Adipose tissue (tissue), 3 donors: ENCODE measurements at regions not wholly inside any gene's neighbourhood (a gene's known extent, or its start where the extent isn't known, plus 50 kb on each side); places are given as distances from the start of the nearest gene placed in this dataset.

Experiments
- H3K27ac ChIP-seq: one replicate; pipeline ENCODE4 v1.5.1; 2013; ENCODE audit warnings: low read depth, low read length
- WGBS, 3 donors: extraction: QIAGEN DNeasy Blood & Tissue Kit; methylation state at CpG; one replicate each; pipeline ENCODE4 v1.1.7; 2013; 5-methylcytosine and 5-hydroxymethylcytosine counted together
- donor health status: healthy with polysubstance abuse.
- donor health status: Bipolar disorder and iron deficiency.
- donor health status: healthy.

- H3K27ac ChIP-seq, result no peak overlapping the region
- WGBS, 3 donors, result 82 to 86% (median 84%) methylated on average over 5 of the region's 5 CpGs
Measured at GRCh38 chr21:27817902-27818623, 851.2 kb upstream of the ADAMTS5 start.

DNA sequence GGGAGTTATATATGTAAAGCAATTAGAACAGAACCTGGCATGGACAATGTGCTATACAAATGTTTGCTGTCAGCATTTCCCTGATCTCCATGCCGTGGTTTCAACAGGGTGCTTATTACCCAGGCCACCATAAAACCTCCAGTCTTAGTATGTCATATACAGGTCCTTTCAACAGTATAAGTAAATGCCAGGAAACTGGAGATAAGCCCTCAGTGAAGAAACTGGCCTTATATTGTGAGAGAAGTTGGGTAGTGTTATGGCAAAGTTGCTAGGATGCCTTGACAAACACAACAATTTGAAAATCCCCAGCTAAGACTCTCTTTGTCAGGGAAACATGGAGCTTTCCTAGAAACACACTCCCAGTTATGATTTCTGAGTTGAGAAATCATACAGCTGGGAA lies 850.2 kb upstream of the ADAMTS5 start:
- H3K27ac ChIP-seq, result no peak overlapping the region
- 44 to 65% (median 62%) methylated on average over 1 of the region's 1 CpG for WGBS, 3 donors

- no peak overlapping the region for H3K27ac ChIP-seq
- WGBS, 3 donors, result 77 to 85% (median 77%) methylated on average over 4 of the region's 4 CpGs
Measured at GRCh38 chr21:27816301-27816700, 849.4 kb upstream of the ADAMTS5 start.

DNA sequence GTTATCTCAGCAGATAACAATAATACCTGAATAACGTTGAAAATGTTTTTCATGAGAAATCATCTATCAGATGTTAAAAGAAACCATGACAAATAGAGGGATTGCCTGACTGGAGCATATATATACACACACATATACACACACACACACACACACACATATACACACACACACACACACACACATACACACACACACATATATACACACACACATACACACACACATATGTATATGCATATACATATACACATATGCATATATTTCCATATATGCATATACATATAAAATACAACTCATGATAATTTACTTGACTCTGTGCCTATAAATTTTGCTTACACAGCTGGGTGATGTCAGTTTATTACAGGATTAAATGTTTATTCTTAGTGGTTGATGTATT lies 847.3 kb upstream of the ADAMTS5 start:
- H3K27ac ChIP-seq, result no peak overlapping the region
- 26 to 82% (median 57%) methylated on average over 1 of the region's 1 CpG for WGBS, 3 donors

- H3K27ac ChIP-seq, result no peak overlapping the region
- 70 to 83% (median 79%) methylated on average over 8 of the region's 8 CpGs for WGBS, 3 donors
Measured at GRCh38 chr21:27813750-27814149, 846.9 kb upstream of the ADAMTS5 start.

- WGBS, 3 donors, result 74 to 83% (median 74%) methylated on average over 1 of the region's 1 CpG
- no peak overlapping the region for H3K27ac ChIP-seq
Measured at GRCh38 chr21:27813344-27813743, 846.5 kb upstream of the ADAMTS5 start.

DNA sequence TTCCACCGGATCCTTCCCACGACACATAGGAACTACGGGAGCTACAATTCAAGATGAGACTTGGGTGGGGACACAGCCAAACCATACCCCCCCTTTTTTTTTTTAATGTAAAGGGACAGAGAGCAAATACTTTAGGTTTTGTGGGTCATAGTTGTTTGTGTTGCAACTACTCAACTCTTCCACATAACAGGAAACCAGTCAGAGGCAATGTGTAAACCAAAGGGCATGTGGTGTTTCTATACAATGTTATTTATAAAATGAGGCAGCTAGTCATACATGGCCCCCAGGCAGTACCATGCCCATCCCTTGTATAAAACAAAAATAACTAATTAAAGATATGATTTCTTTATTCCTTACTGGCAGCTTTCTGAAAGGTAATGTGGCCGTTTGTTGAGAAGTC lies 845.4 kb upstream of the ADAMTS5 start:
- H3K27ac ChIP-seq, result no peak overlapping the region
- WGBS, 3 donors, result 93 to 95% (median 93%) methylated on average over 4 of the region's 4 CpGs

- H3K27ac ChIP-seq, result no peak overlapping the region
Measured at GRCh38 chr21:27808923-27809322, 842.0 kb upstream of the ADAMTS5 start.

DNA sequence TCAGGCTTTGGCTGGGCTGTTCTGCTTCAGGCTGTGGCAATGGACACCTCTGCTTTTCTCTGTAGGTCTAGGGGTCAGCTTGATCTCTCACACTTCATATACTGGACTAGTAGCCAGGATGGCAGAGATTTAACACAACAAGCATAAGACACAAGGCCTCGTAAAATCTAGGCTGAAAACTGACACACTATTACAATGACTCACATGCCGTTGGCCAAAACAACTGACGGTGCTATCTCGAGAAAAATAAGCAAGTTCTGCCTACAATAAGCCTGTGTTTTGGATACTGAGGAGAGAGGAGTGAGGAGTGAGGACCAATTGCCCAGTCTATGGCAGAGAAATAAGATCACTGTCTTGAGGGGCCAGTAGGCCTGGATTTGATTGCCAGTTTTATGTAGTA lies 840.7 kb upstream of the ADAMTS5 start:
- H3K27ac ChIP-seq, result no peak overlapping the region
- WGBS, 3 donors, result 92 to 95% (median 95%) methylated on average over 4 of the region's 4 CpGs

GRCh38 chr21:27806281-27806680 lies 839.4 kb upstream of the ADAMTS5 start:
- no peak overlapping the region for H3K27ac ChIP-seq
- 77 to 88% (median 84%) methylated on average over 5 of the region's 5 CpGs for WGBS, 3 donors

DNA sequence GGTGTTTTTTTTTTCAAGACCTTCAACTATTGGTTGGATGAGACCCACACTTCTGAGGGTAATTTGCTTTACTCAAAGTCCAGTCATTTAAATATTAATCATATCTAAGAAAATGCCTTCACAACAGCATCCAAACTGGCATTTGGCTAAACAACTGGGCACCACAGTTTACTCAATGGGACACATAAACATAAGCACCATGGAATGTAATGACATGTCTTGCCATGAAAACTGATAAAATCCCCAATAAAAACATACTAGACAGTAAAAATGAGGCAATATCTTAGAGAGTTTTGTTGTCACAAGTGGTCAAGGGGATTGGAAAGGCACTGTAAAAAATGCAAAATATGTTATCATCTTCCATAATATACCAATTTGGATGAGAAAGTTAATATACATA lies 838.8 kb upstream of the ADAMTS5 start:
- H3K27ac ChIP-seq, result no peak overlapping the region

- H3K27ac ChIP-seq, result no peak overlapping the region
- 50 to 60% (median 60%) methylated on average over 2 of the region's 2 CpGs for WGBS, 3 donors
Measured at GRCh38 chr21:27804515-27804914, 837.6 kb upstream of the ADAMTS5 start.

DNA sequence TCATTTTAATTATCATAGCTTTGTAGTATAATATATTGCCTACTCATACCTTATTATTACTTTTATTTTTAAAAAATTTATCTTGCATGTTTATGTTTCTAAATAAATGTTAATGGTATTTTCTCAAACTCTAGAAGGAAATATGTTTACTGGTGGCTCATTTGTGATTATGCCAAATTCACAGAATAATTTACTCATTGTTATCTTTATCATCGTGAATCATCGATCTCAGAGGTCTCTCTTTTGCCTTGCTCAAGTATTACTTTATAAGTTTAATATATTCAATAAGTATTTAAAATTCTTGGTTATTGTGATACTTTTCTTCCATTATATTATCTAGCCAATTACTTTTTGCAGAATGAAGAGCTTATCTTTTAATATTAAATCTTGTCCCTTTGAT lies 836.7 kb upstream of the ADAMTS5 start:
- no peak overlapping the region for H3K27ac ChIP-seq
- WGBS, 3 donors, result 84 to 90% (median 86%) methylated on average over 2 of the region's 2 CpGs

DNA sequence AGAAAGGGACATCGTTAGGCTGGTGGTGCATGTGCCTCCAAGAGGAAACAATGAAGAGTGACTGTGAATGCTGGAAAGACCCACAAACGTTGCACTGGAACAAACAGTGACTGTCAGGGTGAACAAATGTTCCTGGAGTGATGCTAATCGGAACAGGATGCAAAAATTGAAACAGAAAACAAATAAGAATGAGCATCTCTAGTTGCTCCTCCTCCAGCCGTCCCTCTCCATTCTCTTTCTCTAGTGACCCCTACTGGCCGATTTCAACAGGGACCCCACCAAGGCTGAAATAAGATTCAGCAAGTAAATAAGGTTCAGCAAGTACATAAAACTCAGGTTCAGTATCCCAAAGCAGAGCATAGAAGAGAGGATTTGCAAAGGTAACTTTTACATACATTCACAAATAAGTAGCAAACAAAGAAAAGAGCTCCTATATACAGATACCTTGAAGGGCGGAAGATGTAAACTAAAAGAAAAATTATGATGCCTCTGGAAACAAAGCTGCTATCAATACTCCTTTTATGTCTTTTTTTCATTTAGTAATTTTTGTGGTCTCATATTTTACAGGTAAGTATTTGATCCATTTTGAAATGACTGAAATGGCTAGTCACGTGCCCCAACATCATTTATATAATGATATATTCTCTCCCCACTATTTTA lies 836.1 kb upstream of the ADAMTS5 start:
- no peak overlapping the region for H3K27ac ChIP-seq
- 48 to 55% (median 54%) methylated on average over 7 of the region's 7 CpGs for WGBS, 3 donors

DNA sequence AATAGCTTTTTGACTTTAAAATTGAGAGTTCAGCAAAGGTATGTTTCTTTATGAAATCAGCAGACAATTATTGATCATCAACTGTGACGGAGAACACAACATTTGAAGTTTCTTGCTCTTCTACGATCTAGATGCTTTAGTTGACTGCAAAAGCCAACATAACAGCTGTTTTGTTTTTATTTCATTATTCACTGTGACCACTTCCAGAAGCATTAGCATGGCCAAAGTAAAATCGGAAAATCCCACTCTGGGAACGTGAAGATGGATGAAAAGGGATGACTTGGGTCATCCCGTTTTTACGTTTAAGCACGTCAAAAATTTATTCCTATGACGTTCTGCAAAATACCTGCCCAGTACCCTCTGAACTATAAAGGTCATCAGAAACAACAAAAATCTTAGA lies 833.0 kb upstream of the ADAMTS5 start:
- WGBS, 3 donors, result 56 to 68% (median 67%) methylated on average over 8 of the region's 8 CpGs
- H3K27ac ChIP-seq, result no peak overlapping the region

DNA sequence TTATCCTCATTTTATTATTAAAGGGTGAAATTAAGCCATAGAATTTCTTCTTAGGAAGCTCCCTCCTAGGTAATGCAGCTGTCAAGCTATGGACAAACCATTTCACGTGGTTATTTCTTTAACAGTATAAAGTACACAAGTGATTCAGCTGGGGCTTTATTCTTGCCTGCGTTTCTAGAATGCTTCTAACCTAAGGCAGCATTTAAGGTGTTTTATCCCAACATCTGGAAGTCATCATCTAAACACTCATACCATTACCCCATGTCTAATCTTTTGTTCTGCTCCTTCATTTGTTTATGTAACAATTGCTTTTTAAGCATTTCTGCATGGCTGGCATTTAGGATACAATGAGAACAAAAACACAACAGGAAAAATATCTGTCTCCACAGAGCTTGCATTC lies 829.2 kb upstream of the ADAMTS5 start:
- WGBS, 3 donors, result 26 to 31% (median 30%) methylated on average over 2 of the region's 2 CpGs
- H3K27ac ChIP-seq, result no peak overlapping the region

DNA sequence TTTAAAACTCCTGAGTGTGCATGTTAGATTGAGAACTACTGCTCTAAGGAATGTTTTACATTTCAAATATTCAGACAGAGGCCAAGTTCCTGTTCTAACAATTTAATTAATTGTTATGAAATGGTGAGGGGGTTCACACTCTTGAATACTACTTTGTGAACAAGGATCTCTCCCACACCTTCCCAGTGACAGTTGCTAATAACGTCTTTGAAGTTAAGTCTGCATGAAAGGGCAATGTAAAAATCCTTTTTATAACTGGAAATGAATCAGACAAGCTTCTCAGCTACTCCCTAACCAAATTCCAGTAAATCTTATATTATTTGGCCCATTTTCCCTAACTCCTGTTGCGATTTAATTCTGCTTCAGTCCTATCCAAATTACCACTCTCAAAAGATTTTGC lies 828.5 kb upstream of the ADAMTS5 start:
- WGBS, 3 donors, result 58 to 65% (median 59%) methylated on average over 2 of the region's 2 CpGs
- H3K27ac ChIP-seq, result no peak overlapping the region

DNA sequence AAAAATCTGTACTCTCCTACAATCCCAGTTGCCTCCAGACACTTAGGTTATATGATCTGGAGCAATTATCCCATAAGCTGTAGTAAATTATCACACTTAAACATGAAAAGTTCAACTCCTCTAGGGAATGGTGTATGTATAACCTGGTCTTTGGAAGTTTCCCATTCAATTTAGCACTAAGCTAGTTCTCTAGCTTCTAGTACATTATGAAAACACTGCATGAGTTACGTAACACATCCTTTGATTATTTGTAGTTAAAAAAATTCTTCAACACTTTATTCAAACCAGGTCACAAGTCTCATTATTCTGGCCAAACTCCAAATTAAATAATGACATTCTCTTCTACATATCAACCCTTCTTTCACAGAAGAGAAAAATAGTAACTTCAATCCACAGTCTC lies 827.0 kb upstream of the ADAMTS5 start:
- H3K27ac ChIP-seq, result no peak overlapping the region
- 0 to 31% (median 2%) methylated on average over 1 of the region's 1 CpG for WGBS, 3 donors

- H3K27ac ChIP-seq, result no peak overlapping the region
Measured at GRCh38 chr21:27787046-27787445, 820.2 kb upstream of the ADAMTS5 start.

DNA sequence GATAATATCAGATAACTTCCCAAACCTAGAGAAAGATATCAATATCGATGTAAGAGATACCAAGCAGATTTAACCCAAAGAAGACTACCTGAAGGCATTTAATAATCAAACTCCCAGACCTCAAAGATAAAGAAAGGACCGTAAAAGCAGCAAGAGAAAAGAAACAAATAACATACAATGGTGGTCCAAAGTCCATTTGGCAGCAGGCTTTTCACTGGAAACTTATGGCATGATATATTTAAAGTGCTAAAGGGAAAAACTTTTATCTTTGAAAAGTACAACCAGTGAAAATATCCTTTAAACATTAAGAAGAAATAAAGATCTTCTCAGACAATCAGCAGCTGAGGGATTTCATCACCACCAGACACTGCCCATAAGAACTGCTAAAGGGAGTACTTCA lies 812.7 kb upstream of the ADAMTS5 start:
- no peak overlapping the region for H3K27ac ChIP-seq
- 31 to 88% (median 72%) methylated on average over 2 of the region's 2 CpGs for WGBS, 3 donors
